A549 (cell line): ENCODE measurements at regions not wholly inside any gene's neighbourhood (a gene's known extent, or its start where the extent isn't known, plus 50 kb on each side); places are given as distances from the start of the nearest gene placed in this dataset.

Experiments
- TF ChIP-seq, protein P1 (sequence below): IDR thresholded peaks from 2 replicates; pipeline ENCODE4 v1.6.1; 2012
- TF ChIP-seq, protein P2 (sequence below): fragments of 450-650 bp; IDR thresholded peaks from 2 replicates; pipeline ENCODE4 v1.6.1; 2014; ENCODE audit warnings: antibody characterized with exemption

DNA sequence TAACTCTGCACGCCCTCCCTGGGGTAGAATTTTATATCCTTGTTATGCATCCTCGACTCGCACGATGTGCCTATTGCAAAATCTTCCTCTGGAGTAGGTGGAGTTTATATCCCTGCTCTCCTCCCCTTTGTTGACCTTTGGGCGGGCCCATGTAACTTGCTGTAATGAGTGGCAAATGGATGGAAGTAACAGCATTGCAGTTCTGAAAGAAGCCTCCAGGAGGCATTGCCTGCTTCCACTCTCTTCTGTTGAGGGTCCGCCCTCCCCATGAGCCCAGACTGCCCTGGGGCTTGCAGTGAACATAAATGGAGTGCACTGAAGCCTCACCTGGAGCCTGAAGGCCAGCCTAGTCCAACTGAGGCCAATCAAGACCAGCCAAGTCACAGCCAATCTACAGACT, 62.2 kb upstream of the GRIK3 start:
- TF ChIP-seq, protein P1, sequence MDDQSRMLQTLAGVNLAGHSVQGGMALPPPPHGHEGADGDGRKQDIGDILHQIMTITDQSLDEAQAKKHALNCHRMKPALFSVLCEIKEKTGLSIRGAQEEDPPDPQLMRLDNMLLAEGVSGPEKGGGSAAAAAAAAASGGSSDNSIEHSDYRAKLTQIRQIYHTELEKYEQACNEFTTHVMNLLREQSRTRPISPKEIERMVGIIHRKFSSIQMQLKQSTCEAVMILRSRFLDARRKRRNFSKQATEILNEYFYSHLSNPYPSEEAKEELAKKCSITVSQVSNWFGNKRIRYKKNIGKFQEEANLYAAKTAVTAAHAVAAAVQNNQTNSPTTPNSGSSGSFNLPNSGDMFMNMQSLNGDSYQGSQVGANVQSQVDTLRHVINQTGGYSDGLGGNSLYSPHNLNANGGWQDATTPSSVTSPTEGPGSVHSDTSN = no peak
- TF ChIP-seq, protein P2, sequence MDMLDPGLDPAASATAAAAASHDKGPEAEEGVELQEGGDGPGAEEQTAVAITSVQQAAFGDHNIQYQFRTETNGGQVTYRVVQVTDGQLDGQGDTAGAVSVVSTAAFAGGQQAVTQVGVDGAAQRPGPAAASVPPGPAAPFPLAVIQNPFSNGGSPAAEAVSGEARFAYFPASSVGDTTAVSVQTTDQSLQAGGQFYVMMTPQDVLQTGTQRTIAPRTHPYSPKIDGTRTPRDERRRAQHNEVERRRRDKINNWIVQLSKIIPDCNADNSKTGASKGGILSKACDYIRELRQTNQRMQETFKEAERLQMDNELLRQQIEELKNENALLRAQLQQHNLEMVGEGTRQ = no peak
